ENCODE measurements at regions not wholly inside any gene's neighbourhood (a gene's known extent, or its start where the extent isn't known, plus 50 kb on each side); places are given as distances from the start of the nearest gene placed in this dataset.

DNA sequence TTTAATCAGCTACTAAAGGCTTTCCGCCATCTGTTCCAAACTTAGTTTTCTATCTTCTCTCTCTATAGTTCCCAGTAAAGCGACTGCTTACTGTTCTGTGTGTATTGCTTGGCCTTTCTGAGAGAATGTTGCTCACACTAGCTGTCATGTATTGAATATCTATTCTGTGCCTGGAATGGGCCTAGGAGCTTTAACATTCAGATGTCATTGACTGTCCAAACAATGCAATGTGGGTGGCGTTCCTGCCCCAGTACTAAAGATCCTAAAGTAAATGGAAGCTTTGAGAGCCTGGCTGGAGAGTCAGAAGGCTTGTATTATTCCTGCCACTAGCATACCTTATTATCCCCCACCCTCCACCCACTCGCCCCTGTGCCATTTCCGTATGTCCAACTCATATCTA is 163.5 kb downstream of the SDHAF3 start:
- CTCF ChIA-PET: no interaction called here
- TF ChIP-seq, protein P1, sequence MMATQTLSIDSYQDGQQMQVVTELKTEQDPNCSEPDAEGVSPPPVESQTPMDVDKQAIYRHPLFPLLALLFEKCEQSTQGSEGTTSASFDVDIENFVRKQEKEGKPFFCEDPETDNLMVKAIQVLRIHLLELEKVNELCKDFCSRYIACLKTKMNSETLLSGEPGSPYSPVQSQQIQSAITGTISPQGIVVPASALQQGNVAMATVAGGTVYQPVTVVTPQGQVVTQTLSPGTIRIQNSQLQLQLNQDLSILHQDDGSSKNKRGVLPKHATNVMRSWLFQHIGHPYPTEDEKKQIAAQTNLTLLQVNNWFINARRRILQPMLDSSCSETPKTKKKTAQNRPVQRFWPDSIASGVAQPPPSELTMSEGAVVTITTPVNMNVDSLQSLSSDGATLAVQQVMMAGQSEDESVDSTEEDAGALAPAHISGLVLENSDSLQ (IDR thresholded peaks at IDR 0.05): no peak
- TF ChIP-seq NFRKB (IDR thresholded peaks at IDR 0.05): no peak
- no peak for TF ChIP-seq LEF1 (IDR thresholded peaks at IDR 0.05; ENCODE audit: borderline replicate concordance)
- no peak for TF ChIP-seq ELF4 (IDR thresholded peaks at IDR 0.05)
- POLR2A ChIA-PET: no interaction called here
- no peak for DNase-seq (ENCODE audit: extremely low spot score)

DNA sequence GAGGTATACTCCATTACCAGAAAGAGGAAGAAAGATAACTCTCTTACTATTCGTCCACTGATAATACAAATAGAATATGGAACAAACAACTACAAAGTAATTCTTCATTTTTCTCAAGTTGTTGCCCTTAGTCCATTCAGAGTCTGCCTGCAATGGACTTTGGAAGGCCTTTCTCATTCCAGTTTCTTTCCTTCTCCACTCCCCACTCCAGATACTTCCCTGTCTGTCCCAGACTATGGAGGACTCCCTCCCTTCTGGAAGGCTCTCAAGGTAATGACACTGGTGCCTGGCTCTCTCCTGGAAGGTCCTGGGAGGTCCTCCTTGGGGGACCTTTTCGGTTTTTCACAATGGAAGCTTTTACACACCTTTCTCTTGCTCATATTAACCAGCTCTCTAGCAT is 167.8 kb downstream of the SDHAF3 start:
- CTCF ChIA-PET: no interaction called here
- TF ChIP-seq L3MBTL2 (conservative IDR thresholded peaks at IDR 0.05) (no peak), FOXA1 (IDR thresholded peaks at IDR 0.05) (no peak), SUZ12 (IDR thresholded peaks at IDR 0.05) (no peak), BHLHE40 (IDR thresholded peaks at IDR 0.05; ENCODE audit: borderline replicate concordance) (no peak), NFRKB (IDR thresholded peaks at IDR 0.05) (no peak), HDGF (IDR thresholded peaks at IDR 0.05; ENCODE audit: borderline replicate concordance) (no peak), ZNF384 (IDR thresholded peaks at IDR 0.05) (no peak), FOXK2 (IDR thresholded peaks at IDR 0.05) (no peak), ELF4 (IDR thresholded peaks at IDR 0.05) (no peak), SP1 (IDR thresholded peaks at IDR 0.05) (no peak), TARDBP (IDR thresholded peaks at IDR 0.05) (no peak), FOXM1 (IDR thresholded peaks at IDR 0.05; ENCODE audit: borderline replicate concordance) (no peak), ARNT (IDR thresholded peaks at IDR 0.05) (no peak), LEF1 (IDR thresholded peaks at IDR 0.05; ENCODE audit: borderline replicate concordance) (no peak), CTBP1 (IDR thresholded peaks at IDR 0.05; ENCODE audit: borderline replicate concordance) (no peak)
- TF ChIP-seq, protein P1 (IDR thresholded peaks at IDR 0.05): no peak
- POLR2A ChIA-PET: no interaction called here
- no peak for DNase-seq (ENCODE audit: extremely low spot score)

DNA sequence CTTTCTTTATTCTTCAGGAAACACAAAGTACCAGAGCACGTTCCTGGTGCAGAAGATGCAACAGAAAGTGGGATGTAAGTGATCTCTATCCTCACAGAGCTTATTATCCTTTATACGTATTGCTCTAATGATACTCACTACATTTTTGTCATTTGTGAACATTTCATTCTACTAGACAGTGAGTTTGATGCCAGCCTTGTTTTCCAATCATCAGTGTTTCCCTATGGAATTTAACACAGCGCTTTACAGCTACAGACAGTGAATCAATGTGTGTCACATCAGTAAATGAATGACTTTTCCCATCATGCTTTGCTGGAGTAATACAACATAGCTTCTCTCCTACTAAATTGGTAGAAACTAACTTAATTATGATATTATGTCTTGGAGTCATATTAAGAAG is 175.5 kb downstream of the SDHAF3 start:
- no peak for DNase-seq (ENCODE audit: extremely low spot score)
- POLR2A ChIA-PET: no interaction called here
- TF ChIP-seq FOXA1 (IDR thresholded peaks at IDR 0.05): no peak
- TF ChIP-seq NFRKB (IDR thresholded peaks at IDR 0.05): no peak
- no peak for TF ChIP-seq ELF4 (IDR thresholded peaks at IDR 0.05)
- TF ChIP-seq FOXM1 (IDR thresholded peaks at IDR 0.05; ENCODE audit: borderline replicate concordance): no peak
- TF ChIP-seq ZNF384 (IDR thresholded peaks at IDR 0.05): no peak
- TF ChIP-seq LEF1 (IDR thresholded peaks at IDR 0.05; ENCODE audit: borderline replicate concordance): no peak
- CTCF ChIA-PET: no interaction called here

DNA sequence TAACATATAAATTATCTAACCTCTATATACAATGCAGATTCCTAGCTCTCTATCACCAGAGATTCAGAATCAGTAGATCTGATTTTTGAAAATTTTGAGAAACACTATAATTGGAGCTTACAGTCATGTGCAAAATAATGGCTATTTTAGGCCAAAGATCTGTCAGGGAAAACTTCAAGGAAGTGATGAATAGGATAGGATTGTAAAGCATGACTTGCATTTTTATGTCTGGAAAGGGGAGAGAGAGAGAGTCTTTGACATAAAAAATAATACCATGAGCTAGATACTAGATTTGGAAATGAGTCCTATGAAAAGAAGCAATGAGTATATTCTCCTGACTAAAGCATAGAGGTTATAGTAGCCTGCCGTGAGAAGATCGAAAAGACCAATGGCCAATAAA is 181.1 kb downstream of the SDHAF3 start:
- CTCF ChIA-PET: no interaction called here
- TF ChIP-seq FOXA1 (IDR thresholded peaks at IDR 0.05): no peak
- no peak for TF ChIP-seq CTBP1 (IDR thresholded peaks at IDR 0.05; ENCODE audit: borderline replicate concordance)
- no peak for TF ChIP-seq ELF4 (IDR thresholded peaks at IDR 0.05)
- TF ChIP-seq FOXM1 (IDR thresholded peaks at IDR 0.05; ENCODE audit: borderline replicate concordance): no peak
- no peak for TF ChIP-seq ZNF384 (IDR thresholded peaks at IDR 0.05)
- POLR2A ChIA-PET: no interaction called here
- DNase-seq (ENCODE audit: extremely low spot score): no peak

DNA sequence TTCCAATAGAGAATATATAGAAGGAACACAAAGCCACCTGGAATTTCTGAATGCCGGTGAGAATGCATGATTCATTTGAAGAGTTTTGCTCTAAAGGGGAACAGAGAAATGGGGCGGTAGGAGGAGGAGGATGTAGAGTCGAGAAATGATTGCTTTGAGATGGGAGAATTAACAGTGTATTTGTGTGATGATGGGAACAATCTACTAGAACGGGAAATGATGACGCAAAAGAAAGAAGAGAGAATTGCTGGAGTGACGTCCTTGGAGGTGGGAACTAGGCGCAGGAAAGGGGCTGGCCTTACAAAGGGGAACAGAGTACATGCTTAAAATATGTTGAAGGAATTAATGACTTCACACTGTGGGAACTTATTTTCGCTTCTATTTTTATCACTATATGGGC is 188.1 kb downstream of the SDHAF3 start:
- no peak for DNase-seq (ENCODE audit: extremely low spot score)
- TF ChIP-seq BHLHE40 (IDR thresholded peaks at IDR 0.05; ENCODE audit: borderline replicate concordance) (no peak), ZNF384 (IDR thresholded peaks at IDR 0.05) (no peak), L3MBTL2 (conservative IDR thresholded peaks at IDR 0.05) (no peak), FOXK2 (IDR thresholded peaks at IDR 0.05) (no peak), FOXA1 (IDR thresholded peaks at IDR 0.05) (no peak), LEF1 (IDR thresholded peaks at IDR 0.05; ENCODE audit: borderline replicate concordance) (no peak), ARNT (IDR thresholded peaks at IDR 0.05) (no peak), ELF4 (IDR thresholded peaks at IDR 0.05) (no peak), CTBP1 (IDR thresholded peaks at IDR 0.05; ENCODE audit: borderline replicate concordance) (no peak), SP1 (IDR thresholded peaks at IDR 0.05) (no peak), FOXM1 (IDR thresholded peaks at IDR 0.05; ENCODE audit: borderline replicate concordance) (no peak), TARDBP (IDR thresholded peaks at IDR 0.05) (no peak), SUZ12 (IDR thresholded peaks at IDR 0.05) (no peak), HDGF (IDR thresholded peaks at IDR 0.05; ENCODE audit: borderline replicate concordance) (no peak), NFRKB (IDR thresholded peaks at IDR 0.05) (no peak)
- TF ChIP-seq, protein P1 (IDR thresholded peaks at IDR 0.05): no peak
- ChIA-PET CTCF (no interaction called here), POLR2A (no interaction called here)

DNA sequence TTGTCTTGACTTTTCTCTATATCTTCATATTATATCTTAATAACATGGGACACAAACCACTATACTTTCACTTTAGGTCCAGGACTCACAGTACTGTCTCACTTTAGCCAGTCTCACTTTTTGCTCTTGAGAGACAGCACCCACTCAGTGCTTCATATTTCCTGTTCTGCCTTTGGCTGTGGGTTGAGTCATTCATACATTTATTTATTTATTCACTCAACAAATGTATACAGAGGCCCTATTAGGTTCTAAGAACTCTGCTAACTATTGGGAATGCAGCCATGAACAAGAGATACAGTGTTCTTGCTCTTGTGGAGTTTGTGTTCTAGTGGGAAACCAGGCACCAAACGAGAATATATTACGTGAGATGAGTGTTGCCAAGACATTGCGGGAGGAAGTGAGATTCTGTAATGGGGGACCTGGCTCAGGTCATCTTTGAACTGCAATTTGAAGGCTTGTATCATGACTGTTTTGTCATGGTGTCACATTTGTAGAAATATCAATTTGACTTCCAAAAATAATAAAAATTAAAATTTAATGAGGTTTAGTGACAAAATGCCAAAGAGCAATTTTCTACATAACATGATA is 190.1 kb downstream of the SDHAF3 start:
- ChIA-PET CTCF (no interaction called here), POLR2A (no interaction called here)
- DNase-seq (ENCODE audit: extremely low spot score): no peak
- TF ChIP-seq FOXM1 (IDR thresholded peaks at IDR 0.05; ENCODE audit: borderline replicate concordance) (no peak), LEF1 (IDR thresholded peaks at IDR 0.05; ENCODE audit: borderline replicate concordance) (no peak), SUZ12 (IDR thresholded peaks at IDR 0.05) (no peak), TARDBP (IDR thresholded peaks at IDR 0.05) (no peak), ARNT (IDR thresholded peaks at IDR 0.05) (no peak), FOXA1 (IDR thresholded peaks at IDR 0.05) (no peak), NFRKB (IDR thresholded peaks at IDR 0.05) (no peak), CTBP1 (IDR thresholded peaks at IDR 0.05; ENCODE audit: borderline replicate concordance) (no peak), L3MBTL2 (conservative IDR thresholded peaks at IDR 0.05) (no peak), ZNF384 (IDR thresholded peaks at IDR 0.05) (no peak), ELF4 (IDR thresholded peaks at IDR 0.05) (no peak), BHLHE40 (IDR thresholded peaks at IDR 0.05; ENCODE audit: borderline replicate concordance) (no peak), HDGF (IDR thresholded peaks at IDR 0.05; ENCODE audit: borderline replicate concordance) (no peak), SP1 (IDR thresholded peaks at IDR 0.05) (no peak), FOXK2 (IDR thresholded peaks at IDR 0.05) (no peak)
- TF ChIP-seq, protein P1 (IDR thresholded peaks at IDR 0.05): no peak

Data from HEK293T (cell line).